SK-N-SH (cell line): ENCODE measurements at regions not wholly inside any gene's neighbourhood (a gene's known extent, or its start where the extent isn't known, plus 50 kb on each side); places are given as distances from the start of the nearest gene placed in this dataset.

Experiments
- CTCF ChIA-PET: fragments of 300-600, 350-600 bp; formaldehyde crosslinking; extraction: SDS; loops from one replicate; lab custom pipeline; 2021; lab: Yijun Ruan, JAX
- POLR2A ChIA-PET: fragments of 350-600 bp; sonication (Branson Sonifier 250); formaldehyde crosslinking; extraction: SDS; loops from one replicate; lab custom pipeline; 2020; ENCODE audit warnings: antibody characterized with exemption, inconsistent platforms; lab: Yijun Ruan, JAX
- DNase-seq: peaks from one replicate; pipeline ENCODE4 v3.0.0; 2012
- H2AFZ ChIP-seq: fragments of 200-600 bp; sonication (generic); 2 replicates; pipeline ENCODE4 v1.8.1; 2016; ENCODE audit warnings: antibody characterized with exemption, mild to moderate bottlenecking, low read depth
- H3F3A ChIP-seq: fragments of 200-600 bp; sonication (generic); replicated peaks from 2 replicates; pipeline ENCODE3; 2016; ENCODE audit warnings: antibody characterized with exemption, mild to moderate bottlenecking; ENCODE audit not compliant: insufficient read depth
- H3K27ac ChIP-seq, 2 experiments: fragments of 200-500 bp in 1 of 2; fragments of 200-600 bp in 1 of 2; sonication (Bioruptor generic) in 1 of 2; sonication (generic), shearing (Covaris generic) in 1 of 2; 2 replicates each; pipeline versions ENCODE4 v1.5.1 to v1.6.1; 2014 to 2016; ENCODE audit warnings: low read depth in 2 of 2, inconsistent platforms in 1 of 2, low read length in 1 of 2, mild to moderate bottlenecking in 1 of 2, mixed read lengths in 1 of 2
- H3K27me3 ChIP-seq: fragments of 200-600 bp; sonication (generic), shearing (Covaris generic); 2 replicates; pipeline ENCODE4 v1.6.1; 2016; ENCODE audit warnings: mixed run types; ENCODE audit not compliant: insufficient read depth
- H3K36me3 ChIP-seq, 2 experiments: fragments of 200-500 bp in 1 of 2; fragments of 200-600 bp in 1 of 2; sonication (Bioruptor generic) in 1 of 2; sonication (generic) in 1 of 2; replicated peaks in 1 of 2; 2 replicates each; pipeline versions ENCODE3 to v1.5.1; 2014 to 2016; ENCODE audit warnings: low read length in 1 of 2, mild to moderate bottlenecking in 1 of 2; ENCODE audit not compliant: insufficient read depth in 2 of 2, control insufficient read depth in 1 of 2
- H3K4me1 ChIP-seq, 2 experiments: fragments of 200-500 bp in 1 of 2; fragments of 200-600 bp in 1 of 2; sonication (Bioruptor generic) in 1 of 2; sonication (generic), shearing (Covaris generic) in 1 of 2; 2 replicates each; pipeline versions ENCODE4 v1.5.1 to v1.6.1; 2014 to 2016; ENCODE audit warnings: low read depth in 1 of 2, low read length in 1 of 2, mixed run types in 1 of 2; ENCODE audit not compliant: insufficient read depth in 2 of 2, control insufficient read depth in 1 of 2
- H3K4me2 ChIP-seq: fragments of 200-600 bp; sonication (generic), shearing (Covaris generic); 2 replicates; pipeline ENCODE4 v1.6.1; 2017; ENCODE audit warnings: mixed run types
- H3K4me3 ChIP-seq, 2 experiments: fragments of 200-500 bp in 1 of 2; fragments of 200-600 bp in 1 of 2; sonication (Bioruptor generic) in 1 of 2; sonication (generic), shearing (Covaris generic) in 1 of 2; 2 replicates each; pipeline versions ENCODE4 v1.5.1 to v1.8.1; 2014 to 2016; ENCODE audit warnings: low read depth in 2 of 2, inconsistent platforms in 1 of 2, low read length in 1 of 2, mild to moderate bottlenecking in 1 of 2, mixed read lengths in 1 of 2, moderate library complexity in 1 of 2
- H3K79me2 ChIP-seq: fragments of 200-600 bp; sonication (generic); 2 replicates; pipeline ENCODE4 v1.8.1; 2017; ENCODE audit warnings: mild to moderate bottlenecking; ENCODE audit not compliant: insufficient read depth
- H3K9ac ChIP-seq: fragments of 200-600 bp; sonication (generic); 2 replicates; pipeline ENCODE4 v1.6.1; 2017; ENCODE audit warnings: mixed run types
- H3K9me2 ChIP-seq: fragments of 200-600 bp; sonication (generic); 2 replicates; pipeline ENCODE4 v1.6.1; 2017; ENCODE audit warnings: mixed run types
- H3K9me3 ChIP-seq: fragments of 200-600 bp; sonication (generic); 2 replicates; pipeline ENCODE4 v1.6.1; 2017; ENCODE audit warnings: mixed run types, mild to moderate bottlenecking, moderate library complexity
- H4K20me1 ChIP-seq: fragments of 200-600 bp; sonication (generic); 2 replicates; pipeline ENCODE4 v1.6.1; 2017; ENCODE audit warnings: mild to moderate bottlenecking, mixed run types; ENCODE audit not compliant: insufficient read depth
- ELF1 ChIP-seq: IDR thresholded peaks from 2 replicates; pipeline ENCODE4 v1.4.0; 2012
- EP300 ChIP-seq, 2 experiments: IDR thresholded peaks; 2 replicates each; pipeline versions ENCODE4 v1.4.0 to v1.6.1; 2012; ENCODE audit warnings: borderline replicate concordance in 1 of 2, low read depth in 1 of 2, low read length in 1 of 2
- EZH2phosphoT487 ChIP-seq: fragments of 200-600 bp; sonication (generic); IDR thresholded peaks from 2 replicates; pipeline ENCODE4 v1.6.1; 2017; ENCODE audit warnings: low read depth, mixed run types, mild to moderate bottlenecking, antibody characterized with exemption, moderate library complexity, borderline replicate concordance
- FOXJ3 ChIP-seq: sonication (generic); formaldehyde crosslinking; IDR thresholded peaks from 2 replicates; pipeline ENCODE4 v1.5.1; 2020; ENCODE audit warnings: mild to moderate bottlenecking, missing genetic modification reagents
- FOXM1 ChIP-seq: IDR thresholded peaks from 2 replicates; pipeline ENCODE4 v1.4.0; 2012; ENCODE audit warnings: low read depth, mild to moderate bottlenecking
- GATA2 ChIP-seq: sonication (generic); formaldehyde crosslinking; IDR thresholded peaks from 2 replicates; pipeline ENCODE4 v1.5.0; 2020; ENCODE audit warnings: mild to moderate bottlenecking, missing genetic modification reagents
- IRF3 ChIP-seq: fragments of 150-350 bp; IDR thresholded peaks from 2 replicates; pipeline ENCODE4 v1.6.1; 2016; ENCODE audit warnings: mild to moderate bottlenecking, low read depth, low read length
- JUND ChIP-seq: IDR thresholded peaks from 2 replicates; pipeline ENCODE4 v1.4.0; 2012
- MAX ChIP-seq: IDR thresholded peaks from 2 replicates; pipeline ENCODE4 v1.4.0; 2012; ENCODE audit warnings: low read depth
- MEF2A ChIP-seq: IDR thresholded peaks from 2 replicates; pipeline ENCODE4 v1.4.0; 2012; ENCODE audit warnings: low read depth, borderline replicate concordance
- NFIC ChIP-seq: IDR thresholded peaks from 2 replicates; pipeline ENCODE4 v1.4.0; 2012; ENCODE audit warnings: borderline replicate concordance
- NRF1 ChIP-seq: IDR thresholded peaks from 2 replicates; pipeline ENCODE4 v1.6.1; 2012; ENCODE audit warnings: low read depth, mild to moderate bottlenecking, low read length
- PBX3 ChIP-seq: IDR thresholded peaks from 2 replicates; pipeline ENCODE4; 2012
- POLR2AphosphoS5 ChIP-seq: IDR thresholded peaks from 2 replicates; pipeline ENCODE4 v1.6.1; 2012; ENCODE audit warnings: low read depth, low read length
- RAD21 ChIP-seq: IDR thresholded peaks from 2 replicates; pipeline ENCODE4 v1.6.1; 2012; ENCODE audit warnings: mild to moderate bottlenecking, low read length
- RCOR1 ChIP-seq: fragments of 150-350 bp; IDR thresholded peaks from 2 replicates; pipeline ENCODE4 v1.6.1; 2017; ENCODE audit warnings: antibody characterized with exemption, low read length
- SMC3 ChIP-seq: IDR thresholded peaks from 2 replicates; pipeline ENCODE4 v1.6.1; 2012; ENCODE audit warnings: low read depth, low read length, improper control_type of control experiment
- TCF12 ChIP-seq: IDR thresholded peaks from 2 replicates; pipeline ENCODE4 v1.4.0; 2012
- TEAD4 ChIP-seq: IDR thresholded peaks from 2 replicates; pipeline ENCODE4 v1.4.0; 2012; ENCODE audit warnings: mild to moderate bottlenecking, borderline replicate concordance; ENCODE audit not compliant: insufficient read depth
- USF1 ChIP-seq: IDR thresholded peaks from 2 replicates; pipeline ENCODE4 v1.4.0; 2012; ENCODE audit warnings: low read depth, borderline replicate concordance
- YY1 ChIP-seq: IDR thresholded peaks from 2 replicates; pipeline ENCODE4 v1.4.0; 2012; ENCODE audit warnings: low read depth, mild to moderate bottlenecking
- ZBTB33 ChIP-seq: IDR thresholded peaks from 2 replicates; pipeline ENCODE4 v1.4.0; 2012; ENCODE audit warnings: low read depth, borderline replicate concordance
- whole genome bisulfite sequencing: methylation state at CpG from one replicate; pipeline ENCODE4 v1.1.6; 2017; ENCODE audit warnings: low lambda C conversion rate; 5-methylcytosine and 5-hydroxymethylcytosine counted together

GRCh38 chr11:31969359-31969702 is 121.5 kb upstream of the RCN1 start:
- no peak overlapping the region for H3K9ac ChIP-seq
- H3K36me3 ChIP-seq: no peaks in the 10 kb centered on the region
- 12% methylated on average over 6 of the region's 6 CpGs for WGBS
- POLR2A ChIA-PET: interaction anchor here (0.5 kb wide), 1 partner anchor 11 kb away, joined by 3 read pairs; no protein-coding TSS in a partner anchor
- CTCF ChIA-PET: interaction anchor here (0.9 to 4.1 kb wide), 9 partner anchors 9 to 728 kb away, joined by 3 to 45 read pairs (median 4); no protein-coding TSS in a partner anchor
- peak overlapping the region; percentile 9 to 41; a peak in 1 of 4 replicates for H3K4me3 ChIP-seq
- no peak overlapping the region for H2AFZ ChIP-seq
- peak overlapping the region; percentile 1 to 71; a peak in 2 of 4 replicates for H3K27ac ChIP-seq
- TF ChIP-seq FOXJ3: peak; percentile 70; the same call in 1 of the 2 replicates
- TF ChIP-seq FOXM1: no peak
- no peak for TF ChIP-seq ELF1
- TF ChIP-seq GATA2 (CRISPR knock-in tag): no peak
- TF ChIP-seq SMC3: no peak
- no peak for TF ChIP-seq JUND
- no peaks in the 10 kb centered on the region for H3F3A ChIP-seq
- peaks cover 8 to 11% of the 10 kb centered on the region in 2 experiments; a peak in 3 of 4 replicates for H3K4me1 ChIP-seq
- peak; percentile 20 for DNase-seq
- H3K27me3 ChIP-seq: no peaks in the 10 kb centered on the region; the same call in 1 of the 2 replicates
- H3K79me2 ChIP-seq: no peaks in the 10 kb centered on the region
- H3K9me2 ChIP-seq: no peaks in the 10 kb centered on the region
- no peaks in the 10 kb centered on the region for H4K20me1 ChIP-seq
- no peaks in the 10 kb centered on the region for H3K9me3 ChIP-seq
- peak overlapping the region; percentile 68 for H3K4me2 ChIP-seq

- no peak overlapping the region for H3K9ac ChIP-seq
- CTCF ChIA-PET: interaction anchor here (0.9 to 4.1 kb wide), 9 partner anchors 8 to 728 kb away, joined by 3 to 45 read pairs (median 4); no protein-coding TSS in a partner anchor
- H4K20me1 ChIP-seq: no peaks in the 10 kb centered on the region
- POLR2A ChIA-PET: no interaction called here
- H3K27ac ChIP-seq: peak overlapping the region; percentile 1 to 71; a peak in 2 of 4 replicates
- WGBS: 22% methylated on average over 13 of the region's 13 CpGs
- H3K79me2 ChIP-seq: no peaks in the 10 kb centered on the region
- peaks cover 8 to 11% of the 10 kb centered on the region in 2 experiments; a peak in 3 of 4 replicates for H3K4me1 ChIP-seq
- H3F3A ChIP-seq: no peaks in the 10 kb centered on the region
- H3K36me3 ChIP-seq: no peaks in the 10 kb centered on the region
- no peaks in the 10 kb centered on the region for H3K9me2 ChIP-seq
- H2AFZ ChIP-seq: no peak overlapping the region
- H3K4me3 ChIP-seq: peak overlapping the region; percentile 9 to 41; a peak in 1 of 4 replicates
- H3K9me3 ChIP-seq: no peaks in the 10 kb centered on the region
- no peaks in the 10 kb centered on the region; the same call in 1 of the 2 replicates for H3K27me3 ChIP-seq
- peak; percentile 62 for DNase-seq
- H3K4me2 ChIP-seq: peak overlapping the region; percentile 68
- TF ChIP-seq SMC3 (no peak), ZBTB33 (no peak), MEF2A (no peak), TEAD4 (0 out of 2 replicates have a peak, but pooled peaks have one; percentile 21), EZH2phosphoT487 (no peak), JUND (peak; percentile 68), USF1 (no peak), PBX3 (peak; percentile 65), RCOR1 (peak; percentile 50; the same call in 1 of the 2 replicates), TCF12 (peak; percentile 87), IRF3 (no peak), MAX (no peak), RAD21 (no peak), NFIC (peak; percentile 37; the same call in 1 of the 2 replicates), NRF1 (no peak), EP300 (IDR thresholded peaks at IDR 0.05; ENCODE audit: borderline replicate concordance in 1 of 2, low read depth in 1 of 2, low read length in 1 of 2) (peak; percentile 39 to 77; a peak in 2 of 4 replicates), YY1 (no peak), POLR2AphosphoS5 (0 out of 2 replicates have a peak, but pooled peaks have one; percentile 23)
Observed at GRCh38 chr11:31968461-31969358, 122.2 kb upstream of the RCN1 start.
